ENCODE measurements at regions not wholly inside any gene's neighbourhood (a gene's known extent, or its start where the extent isn't known, plus 50 kb on each side); places are given as distances from the start of the nearest gene placed in this dataset.

- DNase-seq, result no peak
Observed at GRCh38 chr21:16514316-16514715, 784.5 kb downstream of the USP25 start.

DNA sequence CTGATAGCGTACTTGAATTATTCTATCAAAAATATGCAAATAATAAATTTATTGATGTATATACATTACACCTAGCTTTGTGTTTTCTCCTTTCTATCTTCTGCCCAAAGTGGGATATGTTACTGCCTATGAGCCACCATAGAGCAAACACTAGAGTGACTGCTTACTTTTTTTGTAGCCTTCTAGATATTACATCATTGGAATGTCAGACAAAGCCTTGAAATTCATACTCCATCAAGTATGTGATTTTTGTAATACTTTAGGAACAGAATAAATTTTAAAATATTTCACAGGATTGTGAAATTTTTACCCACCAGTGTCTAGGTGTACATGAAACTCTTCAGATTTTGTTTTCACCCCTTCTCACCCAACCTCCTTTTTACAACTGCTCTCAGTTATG, 787.6 kb downstream of the USP25 start:
- no peak for DNase-seq

GRCh38 chr21:16519036-16519435, 789.3 kb downstream of the USP25 start:
- DNase-seq, result no peak

DNA sequence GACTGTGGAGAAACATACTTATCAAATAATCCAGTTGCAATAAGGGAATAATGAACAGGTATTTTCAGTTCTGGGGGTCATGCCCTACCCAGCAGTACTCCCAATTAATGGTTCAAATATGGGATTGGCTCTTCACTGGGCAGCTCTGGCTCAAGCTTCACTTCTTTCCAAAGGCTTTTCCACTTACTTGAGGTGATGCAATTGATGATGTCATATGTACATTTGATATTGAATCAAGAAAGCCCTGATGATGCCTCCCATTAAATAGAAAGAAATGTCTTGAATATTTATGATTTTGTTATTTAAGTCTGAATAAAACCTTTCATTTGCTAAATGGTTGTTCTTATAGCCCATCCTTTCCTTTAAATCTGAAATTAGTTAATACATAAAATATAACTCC, 789.9 kb downstream of the USP25 start:
- no peak for DNase-seq

DNA sequence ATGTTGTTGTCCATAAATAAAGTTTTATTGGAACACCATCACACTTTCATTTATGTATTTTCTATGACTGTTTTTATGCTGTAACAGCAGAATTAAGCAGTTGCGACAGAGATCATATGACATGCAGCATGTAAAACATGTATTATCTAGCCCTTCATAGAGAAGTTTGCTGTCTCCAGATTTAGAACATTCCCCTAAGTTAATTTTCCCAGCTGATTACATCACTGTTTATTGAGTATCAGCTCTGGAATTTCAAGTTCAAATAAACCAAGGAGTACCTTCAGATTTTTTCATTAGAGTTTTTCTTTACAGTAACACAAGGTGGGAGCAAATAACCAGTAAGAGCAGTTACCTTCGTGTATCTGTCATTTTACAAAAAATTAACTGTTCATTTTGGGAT, 792.8 kb downstream of the USP25 start:
- no peak for DNase-seq

- DNase-seq, result no peak
Observed at GRCh38 chr21:16530656-16531055, 800.9 kb downstream of the USP25 start.

DNA sequence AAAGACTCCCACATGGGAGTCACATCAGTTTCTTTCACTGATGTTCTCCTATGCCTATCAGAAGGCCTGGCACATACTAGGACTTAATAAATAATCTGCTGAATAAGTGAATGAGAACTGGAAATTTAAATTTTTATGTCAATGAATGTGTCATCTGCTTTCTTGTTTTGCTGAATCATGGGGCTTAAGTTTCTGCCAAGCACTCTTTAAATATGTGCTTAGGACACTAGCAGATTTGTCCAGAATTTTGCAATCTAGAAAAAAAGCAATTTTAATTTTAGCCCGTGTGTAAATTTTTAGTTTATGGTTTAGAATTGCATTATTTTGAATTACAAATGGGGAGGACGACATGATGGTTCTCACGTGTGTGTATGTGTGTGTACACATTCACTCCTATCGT, 803.1 kb downstream of the USP25 start:
- no peak for DNase-seq

- DNase-seq, result no peak
Observed at GRCh38 chr21:16533692-16534407, 804.1 kb downstream of the USP25 start.

- DNase-seq, result no peak
Observed at GRCh38 chr21:16534408-16535101, 804.8 kb downstream of the USP25 start.

DNA sequence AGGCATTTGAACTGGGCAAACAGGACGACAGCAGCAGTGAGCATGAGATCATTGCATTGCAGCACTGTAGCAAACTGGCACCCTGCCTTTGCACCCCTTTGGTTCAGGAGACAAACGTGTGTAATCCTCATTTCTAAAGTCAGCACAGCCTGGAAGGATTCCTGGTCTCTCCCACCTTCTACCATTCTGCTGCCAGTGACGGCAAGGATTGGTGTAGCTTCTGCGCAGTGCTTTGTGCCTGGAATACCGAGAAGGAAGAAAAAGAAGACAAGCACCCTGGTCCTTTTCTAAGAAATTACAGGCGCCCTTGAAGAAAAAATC, 805.3 kb downstream of the USP25 start:
- no peak for DNase-seq

- DNase-seq, result no peak
Observed at GRCh38 chr21:16535626-16536025, 805.8 kb downstream of the USP25 start.

DNA sequence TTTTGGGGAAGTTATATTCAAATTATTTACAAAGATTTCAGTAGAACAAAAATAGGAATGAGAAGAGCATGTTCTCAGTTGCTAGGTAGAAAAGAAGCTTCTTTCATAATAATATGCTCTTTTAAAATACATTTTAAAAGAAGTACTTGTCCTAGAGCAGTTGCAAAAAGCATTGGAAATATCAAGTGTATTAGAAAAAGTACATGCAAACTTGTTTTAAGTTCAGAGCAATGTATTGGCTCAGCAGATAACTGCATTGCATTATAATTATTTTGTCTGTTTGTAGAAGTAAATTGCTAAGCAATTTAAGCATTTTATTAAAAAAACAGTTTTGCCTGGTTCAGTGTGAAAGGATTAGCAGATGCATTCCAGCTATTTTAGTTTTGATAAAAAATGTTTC, 806.4 kb downstream of the USP25 start:
- DNase-seq, result no peak

DNA sequence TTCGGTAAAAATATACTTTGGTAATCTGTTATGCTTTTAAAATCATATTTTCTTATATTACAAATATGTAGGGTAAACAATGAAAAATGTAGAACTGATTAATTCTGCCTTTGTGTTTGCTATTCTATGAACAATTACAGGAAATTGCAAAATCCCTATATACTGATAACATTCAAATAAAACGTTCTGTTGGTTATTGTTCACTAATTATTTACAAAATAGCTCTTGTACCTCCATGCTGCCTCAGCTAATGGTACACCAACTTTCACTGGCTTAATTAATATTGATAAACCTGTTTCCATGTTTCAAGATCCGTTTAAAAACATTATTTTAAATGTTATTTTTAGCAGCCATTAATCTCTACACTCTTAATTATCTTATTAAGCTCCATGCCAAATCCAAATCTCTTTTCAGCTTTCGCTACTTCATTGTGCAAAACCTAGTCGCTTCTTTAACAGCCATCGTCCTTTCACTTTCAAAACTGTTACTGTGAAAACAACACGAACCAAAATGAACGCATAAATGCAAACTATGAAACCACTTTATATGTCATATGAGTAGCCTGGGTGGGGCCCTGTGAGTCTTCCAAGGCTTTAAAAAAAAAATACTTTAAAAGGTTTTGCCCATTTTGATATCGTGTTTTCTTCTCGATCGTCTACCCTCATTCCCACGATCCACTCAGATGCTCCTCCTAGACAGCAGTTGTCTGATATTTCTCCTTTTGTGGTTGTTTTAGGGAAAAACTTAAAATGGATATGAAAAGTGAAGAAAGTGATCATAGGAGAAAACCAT, 807.1 kb downstream of the USP25 start:
- DNase-seq, result no peak

DNA sequence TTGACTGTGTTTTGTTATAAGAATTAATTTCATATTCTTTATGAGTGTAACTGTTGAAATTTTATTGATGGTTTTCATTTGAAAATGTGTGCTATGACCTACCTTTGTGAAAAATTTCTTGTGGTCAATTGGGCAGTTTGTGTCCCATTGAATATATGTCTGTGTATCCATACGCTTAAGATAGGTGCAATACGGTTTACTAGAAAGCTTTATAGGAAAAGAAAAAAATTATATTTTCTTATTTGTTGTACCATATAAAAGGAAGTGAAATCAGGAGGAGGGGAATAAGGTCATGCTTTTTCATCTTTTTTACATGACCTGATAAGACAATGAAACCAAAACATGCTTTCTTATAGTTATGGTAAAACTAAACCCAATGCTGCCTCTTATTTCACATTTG, 807.7 kb downstream of the USP25 start:
- no peak for DNase-seq

DNA sequence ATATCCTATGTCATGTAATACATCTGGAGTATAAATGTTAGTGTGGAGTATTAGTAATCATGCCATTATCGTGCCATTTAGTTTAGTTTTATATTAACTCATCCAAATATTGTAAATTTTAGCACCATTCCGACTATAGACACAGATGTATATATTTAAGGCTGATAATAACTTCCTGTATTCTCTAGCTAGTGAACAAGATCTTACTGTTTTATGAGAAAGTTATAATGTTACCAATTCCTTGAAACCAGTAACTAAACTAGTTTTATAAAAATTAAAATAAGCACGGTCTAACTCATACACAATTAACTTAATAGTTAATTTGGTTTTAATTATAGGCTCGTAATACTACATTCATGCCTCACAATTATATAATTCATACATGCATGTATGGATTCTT, 808.6 kb downstream of the USP25 start:
- no peak for DNase-seq

- no peak for DNase-seq
Observed at GRCh38 chr21:16538936-16539440, 809.2 kb downstream of the USP25 start.

DNA sequence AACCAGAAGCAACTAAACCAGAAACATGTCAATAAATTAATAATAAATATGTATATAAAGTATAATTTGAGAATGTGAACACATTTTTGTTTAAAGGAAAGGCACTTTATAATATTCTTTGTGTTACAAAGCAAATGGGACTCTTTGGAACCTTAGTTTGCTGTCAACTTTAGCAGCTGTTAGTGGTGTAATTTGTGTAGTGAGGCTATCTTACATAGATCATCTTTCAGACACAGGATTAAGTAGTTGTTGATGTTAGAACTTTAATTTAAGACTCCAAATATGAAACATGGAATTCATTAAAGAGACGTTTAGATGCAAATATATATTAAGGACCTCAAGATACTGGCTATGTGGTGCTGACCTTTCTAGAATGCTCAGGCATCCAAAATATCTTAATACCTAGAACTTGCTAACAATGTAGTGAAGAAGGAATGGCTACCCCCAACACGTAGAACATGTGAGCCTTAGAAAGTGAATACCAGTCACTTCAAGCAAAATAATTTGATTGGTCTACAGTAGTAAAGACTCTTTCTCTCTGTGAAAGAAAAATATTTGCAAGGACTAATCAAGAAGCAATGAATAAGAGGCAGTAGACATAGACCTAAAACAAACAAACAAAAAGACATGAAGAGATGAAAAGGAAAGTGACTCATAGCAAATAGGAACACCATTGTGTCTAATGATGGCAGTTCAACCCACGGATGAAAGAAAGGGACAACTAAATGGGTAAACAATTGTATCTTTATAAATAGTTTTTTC, 811.4 kb downstream of the USP25 start:
- DNase-seq, result no peak

DNA sequence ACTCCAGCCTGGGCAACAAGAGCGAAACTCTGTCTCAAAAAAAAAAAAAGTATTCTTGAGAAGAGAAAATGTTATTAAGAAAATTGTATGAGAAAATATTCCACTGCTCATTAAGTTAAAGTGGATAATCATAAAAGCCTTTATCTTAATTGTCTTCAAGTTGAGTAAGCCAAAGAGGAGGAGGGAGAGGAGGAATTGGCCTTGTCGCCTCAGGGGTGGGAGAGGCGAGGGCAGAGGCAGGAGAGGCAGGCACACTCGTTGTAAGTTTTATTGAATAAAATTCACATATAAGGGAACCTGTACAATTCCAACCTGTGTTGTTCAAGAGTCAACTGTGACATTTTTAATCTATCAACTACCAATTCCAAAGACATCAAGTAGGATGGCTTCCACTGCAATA, 820.3 kb downstream of the USP25 start:
- no peak for DNase-seq

DNA sequence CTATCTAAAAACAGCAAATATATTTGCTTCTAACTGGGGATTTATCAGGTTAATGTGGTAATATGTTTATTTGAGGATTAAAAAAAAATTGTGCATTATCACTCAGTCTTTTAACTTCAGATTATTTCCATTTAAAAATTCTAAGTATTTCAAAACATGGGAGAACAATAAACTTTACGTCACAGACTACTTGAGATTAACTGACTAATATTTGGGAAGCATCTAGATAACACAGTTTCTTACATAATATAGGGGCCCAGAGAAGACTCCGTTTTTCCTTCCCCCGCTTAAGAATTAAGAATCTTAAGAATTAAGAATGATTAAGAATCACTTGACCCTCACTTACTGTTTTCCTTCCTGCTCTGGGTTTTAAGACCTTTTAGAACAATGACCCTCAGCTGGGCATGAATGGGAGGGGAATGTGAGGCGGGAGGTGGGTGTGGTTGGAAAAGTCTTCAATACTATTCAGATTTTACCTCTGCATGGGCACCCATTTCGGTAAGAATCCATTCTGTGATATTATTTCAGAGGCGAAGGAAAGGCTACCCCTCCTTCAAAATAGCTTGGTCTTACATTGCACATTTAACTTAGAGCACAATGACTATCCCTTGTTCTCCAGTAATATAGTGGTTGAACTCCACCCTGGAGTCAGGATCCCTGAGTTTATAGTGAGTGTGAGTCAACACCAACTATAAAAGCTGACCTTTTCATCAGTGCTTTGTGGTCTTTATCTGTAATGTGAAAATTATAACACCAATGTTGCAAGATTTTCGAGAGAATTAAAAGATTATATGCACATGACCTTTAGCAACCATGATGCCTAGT, 821.3 kb downstream of the USP25 start:
- DNase-seq, result no peak

- DNase-seq, result no peak
Observed at GRCh38 chr21:16552880-16553279, 823.1 kb downstream of the USP25 start.

GRCh38 chr21:16554503-16554902, 824.7 kb downstream of the USP25 start:
- DNase-seq, result no peak

GRCh38 chr21:16563116-16563515, 833.3 kb downstream of the USP25 start:
- no peak for DNase-seq

All from activated T-cell treated with anti-CD3 and anti-CD28 coated beads, Interleukin-2, amount 50 U/mL, for 48 hours (primary cell).